GM12872 (cell line): ENCODE measurements at regions not wholly inside any gene's neighbourhood (a gene's known extent, or its start where the extent isn't known, plus 50 kb on each side); places are given as distances from the start of the nearest gene placed in this dataset.

Source experiments
- CTCF ChIP-seq: IDR thresholded peaks from 3 replicates; pipeline ENCODE4 v1.5.1; 2011; ENCODE audit warnings: low read depth, mild to moderate bottlenecking, low read length, moderate library complexity; ENCODE audit not compliant: insufficient read depth

DNA sequence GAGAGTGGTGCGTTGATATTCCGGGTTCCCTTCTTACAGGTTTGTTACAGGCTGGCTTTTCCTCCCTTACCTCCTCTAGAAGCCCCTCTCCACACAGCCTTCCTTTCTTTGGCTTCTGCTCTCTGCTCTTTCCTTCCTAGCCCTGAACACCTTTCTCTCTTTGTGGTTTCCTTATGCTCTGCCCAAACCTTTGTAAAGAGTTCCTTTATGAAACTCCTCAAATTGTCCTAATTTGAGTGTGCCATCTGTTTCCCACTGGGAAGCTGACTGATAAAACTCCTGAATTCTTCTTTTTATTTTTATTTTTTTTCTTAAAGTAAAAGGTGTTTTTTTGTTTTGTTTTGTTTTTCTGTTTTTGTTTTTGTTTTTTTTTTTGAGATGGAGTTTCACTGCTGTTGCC is 60.1 kb upstream of the OTX2 start:
- no peak for TF ChIP-seq CTCF

GRCh38 chr14:56868660-56869059 is 58.4 kb upstream of the OTX2 start:
- TF ChIP-seq CTCF = no peak

DNA sequence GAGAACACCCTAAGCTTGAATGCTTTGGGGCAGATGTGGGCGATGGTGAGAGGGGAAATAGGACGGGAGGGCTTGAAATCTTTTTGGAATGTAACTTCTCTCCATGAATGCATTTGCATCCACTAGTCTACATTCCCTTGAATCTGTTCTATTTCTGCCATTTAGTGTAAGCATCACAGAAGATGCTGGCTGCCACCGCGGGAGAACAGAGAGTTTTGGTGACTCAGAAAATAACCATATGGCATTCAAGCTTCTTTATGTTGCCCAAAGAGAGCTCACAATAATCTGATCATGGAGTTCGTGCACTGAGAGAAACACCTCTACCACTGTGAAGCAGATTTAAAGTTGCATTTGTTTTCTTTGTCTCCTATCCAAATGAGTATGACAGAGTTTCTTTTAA is 52.6 kb upstream of the OTX2 start:
- no peak for TF ChIP-seq CTCF

GRCh38 chr14:56860441-56860840 is 50.2 kb upstream of the OTX2 start:
- TF ChIP-seq CTCF = no peak
